GM19397 (cell line): ENCODE measurements at regions not wholly inside any gene's neighbourhood (a gene's known extent, or its start where the extent isn't known, plus 50 kb on each side); places are given as distances from the start of the nearest gene placed in this dataset.
"Not testable (repeated sequence)": the region's sequence is repeated elsewhere in the genome, so short reads cannot be mapped to it uniquely, and the experiment has no call there.

Experiments
- ATAC-seq: cut with Tn5 transposase; IDR thresholded peaks from one replicate; pipeline ENCODE4 v1.9.1; 2021; ENCODE audit warnings: mild to moderate bottlenecking, moderate library complexity; ENCODE audit not compliant: unreplicated experiment

GRCh38 chr5:89869346-89869745 is 540.2 kb downstream of the CETN3 start:
- no peak for ATAC-seq

GRCh38 chr5:89866410-89866809 is 543.1 kb downstream of the CETN3 start:
- ATAC-seq = no peak

GRCh38 chr5:89864941-89865340 is 544.6 kb downstream of the CETN3 start:
- ATAC-seq = no peak

GRCh38 chr5:89857790-89858189 is 551.8 kb downstream of the CETN3 start:
- no peak for ATAC-seq

GRCh38 chr5:89855417-89855816 is 554.1 kb downstream of the CETN3 start:
- no peak for ATAC-seq

GRCh38 chr5:89851911-89852310 is 557.6 kb downstream of the CETN3 start:
- ATAC-seq = no peak

GRCh38 chr5:89850513-89850865 is 559.1 kb downstream of the CETN3 start:
- no peak for ATAC-seq

- ATAC-seq = no peak
Observed at GRCh38 chr5:89849830-89850512, 559.6 kb downstream of the CETN3 start.

- no peak for ATAC-seq
Observed at GRCh38 chr5:89847743-89848142, 561.8 kb downstream of the CETN3 start.

- no peak for ATAC-seq
Observed at GRCh38 chr5:89844548-89844947, 565.0 kb downstream of the CETN3 start.

- no peak for ATAC-seq
Observed at GRCh38 chr5:89842531-89842930, 567.0 kb downstream of the CETN3 start.

- no peak for ATAC-seq
Observed at GRCh38 chr5:89840906-89841305, 568.6 kb downstream of the CETN3 start.

- no peak for ATAC-seq
Observed at GRCh38 chr5:89830691-89831090, 578.9 kb downstream of the CETN3 start.

GRCh38 chr5:89827960-89828359 is 581.6 kb downstream of the CETN3 start:
- ATAC-seq = no peak

GRCh38 chr5:89827359-89827758 is 582.2 kb downstream of the CETN3 start:
- no peak for ATAC-seq

GRCh38 chr5:89826938-89827337 is 582.6 kb downstream of the CETN3 start:
- ATAC-seq = no peak

GRCh38 chr5:89823046-89823445 is 586.5 kb downstream of the CETN3 start:
- no peak for ATAC-seq

GRCh38 chr5:89817841-89818240 is 591.7 kb downstream of the CETN3 start:
- ATAC-seq = no peak

GRCh38 chr5:89816038-89816437 is 593.5 kb downstream of the CETN3 start:
- no peak for ATAC-seq

GRCh38 chr5:89800735-89801134 is 608.8 kb downstream of the CETN3 start:
- ATAC-seq = not testable (repeated sequence)

- ATAC-seq = not testable (repeated sequence)
Observed at GRCh38 chr5:89794504-89794903, 615.1 kb downstream of the CETN3 start.

- not testable (repeated sequence) for ATAC-seq
Observed at GRCh38 chr5:89779734-89780133, 629.8 kb downstream of the CETN3 start.

- no peak for ATAC-seq
Observed at GRCh38 chr5:89777758-89778157, 631.8 kb downstream of the CETN3 start.
